Stromal cell of bone marrow (primary cell): ENCODE measurements at regions not wholly inside any gene's neighbourhood (a gene's known extent, or its start where the extent isn't known, plus 50 kb on each side); places are given as distances from the start of the nearest gene placed in this dataset.
"Not testable (repeated sequence)": the region's sequence is repeated elsewhere in the genome, so short reads cannot be mapped to it uniquely, and the experiment has no call there.

ENCODE experiments used
- DNase-seq: peaks from one replicate; pipeline ENCODE4 v3.0.0-alpha.2; 2012; ENCODE audit warnings: low read depth

GRCh38 chr3:15993660-15994059 lies 180.8 kb upstream of the GALNT15 start:
- not testable (repeated sequence) for DNase-seq

GRCh38 chr3:15996496-15996895 lies 178.0 kb upstream of the GALNT15 start:
- DNase-seq, result not testable (repeated sequence)

- DNase-seq, result no peak
Measured at GRCh38 chr3:15997274-15997943, 177.1 kb upstream of the GALNT15 start.

GRCh38 chr3:15998911-15999310 lies 175.6 kb upstream of the GALNT15 start:
- no peak for DNase-seq

- no peak for DNase-seq
Measured at GRCh38 chr3:16004812-16005211, 169.7 kb upstream of the GALNT15 start.

- no peak for DNase-seq
Measured at GRCh38 chr3:16011376-16011775, 163.1 kb upstream of the GALNT15 start.

GRCh38 chr3:16012086-16012485 lies 162.4 kb upstream of the GALNT15 start:
- DNase-seq, result peak; percentile 42

- DNase-seq, result no peak
Measured at GRCh38 chr3:16013568-16013967, 160.9 kb upstream of the GALNT15 start.

- not testable (repeated sequence) for DNase-seq
Measured at GRCh38 chr3:16021801-16022200, 152.7 kb upstream of the GALNT15 start.

- not testable (repeated sequence) for DNase-seq
Measured at GRCh38 chr3:16023881-16024280, 150.6 kb upstream of the GALNT15 start.

- no peak for DNase-seq
Measured at GRCh38 chr3:16024548-16024947, 149.9 kb upstream of the GALNT15 start.

GRCh38 chr3:16026753-16027152 lies 147.7 kb upstream of the GALNT15 start:
- DNase-seq, result no peak

- no peak for DNase-seq
Measured at GRCh38 chr3:16028604-16029003, 145.9 kb upstream of the GALNT15 start.

- no peak for DNase-seq
Measured at GRCh38 chr3:16030342-16030741, 144.1 kb upstream of the GALNT15 start.

- DNase-seq, result no peak
Measured at GRCh38 chr3:16031434-16031833, 143.0 kb upstream of the GALNT15 start.

- no peak for DNase-seq
Measured at GRCh38 chr3:16033889-16034687, 140.4 kb upstream of the GALNT15 start.

GRCh38 chr3:16040991-16041390 lies 133.5 kb upstream of the GALNT15 start:
- DNase-seq, result no peak

GRCh38 chr3:16048435-16049318 lies 125.8 kb upstream of the GALNT15 start:
- peak; percentile 67 for DNase-seq

- DNase-seq, result no peak
Measured at GRCh38 chr3:16050641-16051467, 123.6 kb upstream of the GALNT15 start.

- no peak for DNase-seq
Measured at GRCh38 chr3:16051691-16052090, 122.8 kb upstream of the GALNT15 start.

GRCh38 chr3:16052964-16053363 lies 121.5 kb upstream of the GALNT15 start:
- DNase-seq, result no peak

GRCh38 chr3:16053794-16054193 lies 120.7 kb upstream of the GALNT15 start:
- no peak for DNase-seq
